Right lobe of liver (tissue), 4 donors: ENCODE measurements at regions not wholly inside any gene's neighbourhood (a gene's known extent, or its start where the extent isn't known, plus 50 kb on each side); places are given as distances from the start of the nearest gene placed in this dataset.

Experiments used
- CTCF ChIP-seq, 4 donors: fragments of 200-600 bp in 3 of 4; fragments of 450-650 bp in 1 of 4; IDR thresholded peaks; one replicate each; pipeline versions ENCODE4 v1.5.1 to v1.8.0; 2016 to 2022; ENCODE audit warnings: antibody characterized with exemption in 4 of 4, mild to moderate bottlenecking in 2 of 4
- POLR2A ChIP-seq: fragments of 450-650 bp; IDR thresholded peaks from one replicate; pipeline ENCODE4 v1.6.1; 2017; ENCODE audit warnings: antibody characterized with exemption, mild to moderate bottlenecking
- donor health status: DM: no; HTN: no; CAD: no.
- donor health status: DM: no; HTN: no; CAD: no.
- donor health status: DM: no; HTN: yes; CAD: no.

- TF ChIP-seq CTCF (IDR thresholded peaks at IDR 0.05) = no peak
- TF ChIP-seq POLR2A = no peak
Observed at GRCh38 chr14:44565968-44566367, 58.9 kb upstream of the FSCB start.
